Caco-2 (cell line): ENCODE measurements at regions not wholly inside any gene's neighbourhood (a gene's known extent, or its start where the extent isn't known, plus 50 kb on each side); places are given as distances from the start of the nearest gene placed in this dataset.
"Not testable (repeated sequence)": the region's sequence is repeated elsewhere in the genome, so short reads cannot be mapped to it uniquely, and the experiment has no call there.

Experiments used
- BruUV-seq: library from RNA; stranded (reverse); fragments of 400-500 nt; replicated peaks from 2 replicates; lab custom pipeline; 2021; lab: Mats Ljungman, UMichigan
- CTCF ChIA-PET: fragments of 300-600 bp; sonication (Branson Sonifier 250); formaldehyde crosslinking; loops from one replicate; lab custom pipeline; 2022; ENCODE audit warnings: antibody characterized with exemption; lab: Charles Lee
- POLR2A ChIA-PET: fragments of 300-600 bp; sonication (Branson Sonifier 250); formaldehyde crosslinking; loops from one replicate; lab custom pipeline; 2022; ENCODE audit warnings: antibody characterized with exemption; lab: Charles Lee
- DNase-seq, 2 experiments: peaks; one replicate each; pipeline versions ENCODE4 v3.0.0 to v3.0.0-alpha.2; 2020 to 2022
- H3K27me3 ChIP-seq: replicated peaks from 2 replicates; pipeline ENCODE4 v1.6.0; 2011; ENCODE audit warnings: low read length; ENCODE audit not compliant: control insufficient read depth, insufficient read depth
- H3K36me3 ChIP-seq: 2 replicates; pipeline ENCODE4 v1.5.1; 2011; ENCODE audit warnings: low read length; ENCODE audit not compliant: control insufficient read depth, insufficient read depth
- H3K4me1 ChIP-seq: fragments of 250-450 bp; sonication (Bioruptor Pico); 2 replicates; pipeline ENCODE4 v1.5.1; 2020; ENCODE audit warnings: mild to moderate bottlenecking
- H3K4me3 ChIP-seq: 2 replicates; pipeline ENCODE4 v1.5.1; 2011; ENCODE audit warnings: low read depth, mild to moderate bottlenecking, control low read depth, low read length
- H3K9me3 ChIP-seq: fragments of 250-450 bp; sonication (Bioruptor Pico); 2 replicates; pipeline ENCODE4 v1.5.1; 2020; ENCODE audit warnings: mild to moderate bottlenecking, moderate library complexity
- H3K27ac Mint-ChIP-seq: one replicate; pipeline ENCODE4 v1.8.0; 2022; ENCODE audit warnings: mixed read lengths; ENCODE audit not compliant: unreplicated experiment
- H3K27me3 Mint-ChIP-seq: one replicate; pipeline ENCODE4 v1.8.0; 2022; ENCODE audit warnings: mixed read lengths; ENCODE audit not compliant: insufficient read depth, unreplicated experiment
- H3K36me3 Mint-ChIP-seq: one replicate; pipeline ENCODE4 v1.8.0; 2022; ENCODE audit warnings: mild to moderate bottlenecking, mixed read lengths; ENCODE audit not compliant: insufficient read depth, unreplicated experiment
- H3K4me1 Mint-ChIP-seq: one replicate; pipeline ENCODE4 v1.8.0; 2022; ENCODE audit warnings: low read depth, mixed read lengths; ENCODE audit not compliant: unreplicated experiment
- H3K4me3 Mint-ChIP-seq: one replicate; pipeline ENCODE4 v1.8.0; 2022; ENCODE audit warnings: mild to moderate bottlenecking, moderate library complexity, mixed read lengths; ENCODE audit not compliant: unreplicated experiment
- H3K9me3 Mint-ChIP-seq: one replicate; pipeline ENCODE4 v1.8.0; 2022; ENCODE audit warnings: mixed read lengths; ENCODE audit not compliant: unreplicated experiment
- intact Hi-C: fragments of 100-400 bp; cut with micrococcal nuclease; formaldehyde crosslinking; loops from one replicate; pipeline ENCODE4 v1.10.0; 2022; ENCODE audit not compliant: unreplicated experiment
- TF ChIP-seq, protein P1 (sequence below), 2 experiments: fragments of 200-600 bp in 1 of 2; IDR thresholded peaks; 1 replicate in 1 of 2; 2 replicates in 1 of 2; pipeline versions ENCODE4 v1.5.1 to v1.8.0; 2011 to 2022; ENCODE audit warnings: antibody characterized with exemption in 1 of 2, control low read depth in 1 of 2, inconsistent platforms in 1 of 2, low read depth in 1 of 2, low read length in 1 of 2, mild to moderate bottlenecking in 1 of 2, moderate library complexity in 1 of 2; ENCODE audit not compliant: insufficient read depth in 1 of 2, severe bottlenecking in 1 of 2, unreplicated experiment in 1 of 2

DNA sequence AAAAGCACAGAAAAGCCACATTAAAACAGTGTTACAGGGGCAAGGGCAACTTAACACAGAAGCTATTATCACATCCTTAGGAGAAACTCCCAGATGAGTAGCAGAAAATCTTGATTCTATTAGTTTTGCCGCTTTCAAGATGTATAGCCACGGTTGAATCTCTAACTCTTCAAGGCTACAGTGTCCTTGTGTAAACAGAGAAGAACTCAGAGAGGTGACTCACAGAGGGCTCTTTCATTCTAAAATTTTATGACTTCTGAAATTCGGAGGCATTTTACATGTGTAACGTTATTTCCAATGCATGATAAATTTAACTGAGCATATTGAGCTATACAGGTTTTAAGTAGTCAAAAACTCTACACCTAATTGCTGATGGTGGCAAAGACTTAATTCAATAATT lies 846.6 kb downstream of the GBE1 start:
- H3K27ac Mint-ChIP-seq: no peak overlapping the region
- H3K4me1 Mint-ChIP-seq: no peaks in the 10 kb centered on the region
- TF ChIP-seq, protein P1, sequence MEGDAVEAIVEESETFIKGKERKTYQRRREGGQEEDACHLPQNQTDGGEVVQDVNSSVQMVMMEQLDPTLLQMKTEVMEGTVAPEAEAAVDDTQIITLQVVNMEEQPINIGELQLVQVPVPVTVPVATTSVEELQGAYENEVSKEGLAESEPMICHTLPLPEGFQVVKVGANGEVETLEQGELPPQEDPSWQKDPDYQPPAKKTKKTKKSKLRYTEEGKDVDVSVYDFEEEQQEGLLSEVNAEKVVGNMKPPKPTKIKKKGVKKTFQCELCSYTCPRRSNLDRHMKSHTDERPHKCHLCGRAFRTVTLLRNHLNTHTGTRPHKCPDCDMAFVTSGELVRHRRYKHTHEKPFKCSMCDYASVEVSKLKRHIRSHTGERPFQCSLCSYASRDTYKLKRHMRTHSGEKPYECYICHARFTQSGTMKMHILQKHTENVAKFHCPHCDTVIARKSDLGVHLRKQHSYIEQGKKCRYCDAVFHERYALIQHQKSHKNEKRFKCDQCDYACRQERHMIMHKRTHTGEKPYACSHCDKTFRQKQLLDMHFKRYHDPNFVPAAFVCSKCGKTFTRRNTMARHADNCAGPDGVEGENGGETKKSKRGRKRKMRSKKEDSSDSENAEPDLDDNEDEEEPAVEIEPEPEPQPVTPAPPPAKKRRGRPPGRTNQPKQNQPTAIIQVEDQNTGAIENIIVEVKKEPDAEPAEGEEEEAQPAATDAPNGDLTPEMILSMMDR (IDR thresholded peaks at IDR 0.05; ENCODE audit: insufficient read depth in 1 of 2, low read depth in 1 of 2, low read length in 1 of 2, severe bottlenecking in 1 of 2, unreplicated experiment in 1 of 2): no peak
- H3K9me3 ChIP-seq: no peaks in the 10 kb centered on the region
- no peaks in the 10 kb centered on the region for H3K27me3 Mint-ChIP-seq
- H3K9me3 Mint-ChIP-seq: no peaks in the 10 kb centered on the region
- POLR2A ChIA-PET: no interaction called here
- no peaks in the 10 kb centered on the region for H3K36me3 ChIP-seq
- intact Hi-C loops: no loop called here
- no peak for DNase-seq
- CTCF ChIA-PET: no interaction called here
- no peaks in the 10 kb centered on the region for H3K36me3 Mint-ChIP-seq
- H3K4me1 ChIP-seq: no peaks in the 10 kb centered on the region
- no peak overlapping the region for H3K4me3 Mint-ChIP-seq
- no peaks in the 10 kb centered on the region for H3K27me3 ChIP-seq
- no TSS peak for BruUV-seq
- no peak overlapping the region for H3K4me3 ChIP-seq

DNA sequence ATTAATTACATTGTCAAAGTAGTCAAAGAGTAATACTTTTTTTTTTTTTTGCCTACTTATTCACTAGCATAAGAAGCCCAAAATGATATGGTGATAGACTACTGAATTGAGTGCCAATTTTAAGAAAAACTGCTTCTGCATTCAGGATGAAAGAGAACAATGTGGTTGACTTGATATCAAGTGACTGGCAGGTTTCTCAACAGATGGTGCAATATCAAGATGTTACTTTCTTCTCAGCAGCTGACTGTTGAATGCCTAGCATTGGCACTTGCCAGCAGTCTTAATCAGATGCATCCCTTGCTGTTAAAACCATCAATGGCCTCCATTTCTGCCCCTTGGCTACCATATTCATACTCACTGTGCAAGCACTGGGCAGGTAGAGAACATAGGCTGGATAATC lies 863.2 kb downstream of the GBE1 start:
- Mint-ChIP-seq H3K4me3 (no peak overlapping the region), H3K9me3 (no peaks in the 10 kb centered on the region), H3K36me3 (no peaks in the 10 kb centered on the region), H3K27ac (no peak overlapping the region), H3K4me1 (no peaks in the 10 kb centered on the region), H3K27me3 (no peaks in the 10 kb centered on the region)
- DNase-seq: no peak
- no peaks in the 10 kb centered on the region for H3K9me3 ChIP-seq
- POLR2A ChIA-PET: no interaction called here
- BruUV-seq: no TSS peak
- H3K4me1 ChIP-seq: no peaks in the 10 kb centered on the region
- no peak overlapping the region for H3K4me3 ChIP-seq
- CTCF ChIA-PET: no interaction called here
- H3K36me3 ChIP-seq: no peaks in the 10 kb centered on the region
- H3K27me3 ChIP-seq: no peaks in the 10 kb centered on the region
- intact Hi-C loops: no loop called here
- TF ChIP-seq, protein P1 (IDR thresholded peaks at IDR 0.05; ENCODE audit: insufficient read depth in 1 of 2, low read depth in 1 of 2, low read length in 1 of 2, severe bottlenecking in 1 of 2, unreplicated experiment in 1 of 2): no peak

DNA sequence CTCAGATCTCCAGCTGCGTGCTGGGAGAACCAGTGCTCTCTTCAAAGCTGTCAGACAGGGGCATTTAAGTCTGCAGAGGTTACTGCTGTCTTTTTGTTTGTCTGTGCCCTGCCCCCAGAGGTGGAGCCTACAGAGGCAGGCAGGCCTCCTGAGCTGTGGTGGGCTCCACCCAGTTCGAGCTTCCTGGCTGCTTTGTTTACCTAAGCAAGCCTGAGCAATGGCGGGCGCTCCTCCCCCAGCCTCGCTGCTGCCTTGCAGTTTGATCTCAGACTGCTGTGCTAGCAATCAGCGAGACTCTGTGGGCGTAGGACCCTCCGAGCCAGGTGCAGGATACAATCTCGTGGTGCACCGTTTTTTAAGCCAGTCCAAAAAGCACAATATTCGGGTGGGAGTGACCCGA lies 864.4 kb downstream of the GBE1 start:
- intact Hi-C loops, H3K36me3 ChIP-seq, CTCF ChIA-PET, DNase-seq, H3K9me3 Mint-ChIP-seq, H3K27me3 ChIP-seq, H3K27ac Mint-ChIP-seq, H3K4me3 Mint-ChIP-seq, H3K4me3 ChIP-seq, H3K27me3 Mint-ChIP-seq, H3K4me1 Mint-ChIP-seq, H3K9me3 ChIP-seq, H3K36me3 Mint-ChIP-seq, POLR2A ChIA-PET, H3K4me1 ChIP-seq, BruUV-seq: not testable (repeated sequence)

DNA sequence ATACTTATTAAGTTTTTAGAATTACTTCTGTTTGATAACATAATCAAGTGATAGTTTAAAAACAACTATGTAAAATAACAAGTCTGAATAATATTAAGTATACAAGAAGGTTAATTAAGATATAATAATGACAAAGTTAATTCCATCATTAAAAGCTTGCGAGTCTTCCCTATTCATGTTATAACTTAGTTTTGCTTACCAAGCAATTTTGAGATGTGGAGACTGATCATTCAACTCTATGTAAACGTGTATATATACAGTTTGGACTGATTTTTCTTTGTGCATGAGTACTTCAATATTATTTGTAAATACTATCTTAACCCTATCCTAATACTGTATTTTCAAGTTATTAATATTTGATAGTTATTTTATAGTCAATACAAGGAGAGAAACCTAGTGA lies 870.9 kb downstream of the GBE1 start:
- DNase-seq: no peak
- CTCF ChIA-PET: no interaction called here
- no peaks in the 10 kb centered on the region for H3K27me3 ChIP-seq
- H3K4me3 Mint-ChIP-seq: no peak overlapping the region
- no peaks in the 10 kb centered on the region for H3K36me3 Mint-ChIP-seq
- no peak overlapping the region for H3K4me3 ChIP-seq
- H3K4me1 ChIP-seq: no peaks in the 10 kb centered on the region
- no peak overlapping the region for H3K27ac Mint-ChIP-seq
- BruUV-seq: no TSS peak
- intact Hi-C loops: no loop called here
- TF ChIP-seq, protein P1 (IDR thresholded peaks at IDR 0.05; ENCODE audit: insufficient read depth in 1 of 2, low read depth in 1 of 2, low read length in 1 of 2, severe bottlenecking in 1 of 2, unreplicated experiment in 1 of 2): no peak
- peaks cover 10% of the 10 kb centered on the region for H3K4me1 Mint-ChIP-seq
- no peaks in the 10 kb centered on the region for H3K36me3 ChIP-seq
- H3K9me3 ChIP-seq: no peaks in the 10 kb centered on the region
- H3K9me3 Mint-ChIP-seq: peaks cover 18% of the 10 kb centered on the region
- no peaks in the 10 kb centered on the region for H3K27me3 Mint-ChIP-seq
- POLR2A ChIA-PET: no interaction called here
